HG03565 (cell line): ENCODE measurements at regions not wholly inside any gene's neighbourhood (a gene's known extent, or its start where the extent isn't known, plus 50 kb on each side); places are given as distances from the start of the nearest gene placed in this dataset.
"Not testable (repeated sequence)": the region's sequence is repeated elsewhere in the genome, so short reads cannot be mapped to it uniquely, and the experiment has no call there.

Source experiments
- ATAC-seq: cut with Tn5 transposase; IDR thresholded peaks from one replicate; pipeline ENCODE4 v1.9.1; 2021; ENCODE audit warnings: mild to moderate bottlenecking, moderate library complexity; ENCODE audit not compliant: unreplicated experiment

DNA sequence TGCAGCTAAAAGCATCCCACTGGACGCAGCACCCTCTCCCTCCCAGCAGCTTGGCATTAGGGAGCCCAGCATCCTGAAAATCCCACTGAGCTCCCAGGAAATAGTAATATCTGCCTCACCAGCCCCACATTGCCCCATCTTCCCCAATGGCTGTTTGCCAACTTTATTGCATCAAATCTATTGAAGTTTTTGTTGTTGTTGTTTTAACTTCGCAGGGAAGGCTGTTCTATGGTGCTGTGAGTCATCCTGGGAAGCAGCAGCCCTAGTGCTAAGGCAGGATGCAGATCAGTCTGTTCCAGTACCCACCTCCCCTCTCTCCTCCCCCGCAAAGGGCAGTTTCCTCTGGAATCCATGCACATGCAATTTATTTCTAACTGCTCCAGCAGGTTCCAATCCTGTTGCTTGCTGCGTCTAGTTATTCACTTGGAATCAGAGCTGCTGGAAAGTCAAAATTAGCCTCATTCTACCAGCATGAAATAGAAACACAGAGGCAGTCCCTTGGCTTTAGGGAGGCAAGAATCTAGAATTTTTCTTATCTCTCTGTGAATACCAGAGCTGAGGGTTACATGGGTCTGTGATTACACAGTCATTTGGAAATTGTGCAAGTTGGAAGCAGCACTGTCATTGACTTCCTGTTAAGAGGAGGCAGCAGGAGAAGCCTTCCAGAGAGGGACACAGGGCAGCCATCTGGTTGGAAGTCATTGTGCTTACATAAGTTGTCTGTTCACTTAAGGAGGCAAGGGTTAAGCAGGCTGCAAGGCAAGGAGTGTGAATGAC lies 115.9 kb upstream of the CACUL1 start:
- ATAC-seq: no peak

DNA sequence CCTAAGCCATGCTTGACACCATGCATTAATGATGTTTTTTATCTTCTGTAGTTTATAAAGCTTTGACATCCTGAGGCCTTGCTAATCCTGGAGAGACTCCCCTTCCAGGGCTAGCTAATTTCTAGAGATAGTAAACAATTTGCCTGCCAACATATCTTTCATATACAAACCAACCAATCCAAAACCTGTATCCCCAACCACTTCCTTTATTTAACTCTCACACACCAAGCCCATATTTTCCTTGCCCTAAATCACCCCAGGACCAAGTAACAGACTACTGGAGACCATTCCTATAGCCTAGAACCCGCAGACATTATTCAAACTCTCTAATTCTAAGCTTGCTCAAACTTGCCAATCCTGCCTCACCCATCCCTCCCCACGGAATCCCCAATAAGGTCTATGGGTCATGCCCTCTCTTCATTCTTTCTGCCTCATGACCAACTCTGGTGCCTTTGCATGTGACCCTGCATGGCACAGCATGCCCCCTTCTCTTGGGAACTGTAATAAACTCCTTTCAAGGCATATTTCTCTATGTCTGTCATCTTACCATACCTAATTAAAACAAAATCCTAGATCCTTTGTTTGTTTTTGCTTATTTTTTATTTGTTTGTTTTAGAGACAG lies 116.6 kb upstream of the CACUL1 start:
- no peak for ATAC-seq

DNA sequence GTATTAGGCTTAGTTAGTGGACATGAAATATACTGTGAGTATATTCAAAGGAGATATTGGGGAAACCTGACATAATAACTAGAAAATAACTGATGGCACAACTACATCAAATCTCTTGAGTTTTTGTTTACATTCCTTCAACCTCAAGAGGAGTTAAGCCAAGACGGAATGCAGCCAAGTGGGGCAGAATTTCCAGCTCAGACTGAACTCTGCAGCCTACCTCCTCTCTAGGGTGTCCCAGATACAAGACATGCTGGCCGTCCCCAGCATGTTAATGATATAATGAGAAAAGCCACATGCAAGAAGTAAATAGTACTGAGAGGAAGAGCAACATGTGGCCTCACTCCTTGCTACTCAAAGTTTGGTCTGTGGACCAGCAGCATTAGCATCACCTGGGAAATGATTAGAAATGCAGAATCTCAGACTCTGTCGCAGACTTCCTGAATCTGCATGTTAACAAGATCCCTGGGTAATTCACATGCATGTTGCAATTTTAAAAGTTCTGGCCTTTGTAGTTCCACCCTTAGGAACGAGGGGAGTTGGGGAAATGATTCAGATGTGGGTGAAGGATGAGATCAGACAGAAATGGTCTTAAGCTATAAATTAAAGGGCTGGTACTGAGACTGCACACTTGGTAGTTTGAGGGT lies 118.4 kb upstream of the CACUL1 start:
- ATAC-seq: no peak

DNA sequence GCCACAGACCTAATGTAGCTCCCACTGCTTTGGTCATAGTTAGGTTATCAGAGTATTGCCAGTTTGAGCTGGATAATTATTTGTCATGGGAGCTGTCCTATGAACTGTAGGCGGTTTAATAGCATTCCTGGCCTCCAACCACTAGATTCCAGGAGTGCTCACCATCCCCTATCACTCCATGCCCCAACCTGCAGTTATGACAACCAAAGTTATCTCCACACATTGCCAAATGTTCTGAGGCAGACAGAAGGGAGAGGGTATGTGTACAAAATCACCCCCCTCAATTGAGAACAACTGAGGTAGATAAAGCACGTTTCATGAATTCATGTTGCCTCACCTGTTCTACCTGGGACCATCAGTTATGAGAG lies 119.0 kb upstream of the CACUL1 start:
- no peak for ATAC-seq

DNA sequence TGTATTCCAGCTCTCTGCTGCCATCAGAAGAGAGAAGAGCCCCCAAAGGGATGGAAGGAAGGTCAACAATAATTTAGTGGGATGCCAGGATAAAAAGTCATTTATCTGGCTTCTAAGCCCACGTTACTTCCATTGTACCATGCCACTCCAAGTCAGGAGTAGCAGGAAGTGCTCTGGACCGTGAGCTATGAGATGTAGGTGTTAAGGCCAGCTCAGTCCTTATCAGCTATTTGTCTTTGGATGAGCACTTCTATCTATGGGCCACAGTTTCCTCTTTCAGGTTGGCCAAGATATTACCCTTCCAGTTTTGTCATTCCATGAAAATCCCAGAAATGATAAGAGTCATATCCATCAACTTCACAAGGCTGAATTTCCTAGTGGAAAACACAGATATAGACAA lies 119.4 kb upstream of the CACUL1 start:
- no peak for ATAC-seq

DNA sequence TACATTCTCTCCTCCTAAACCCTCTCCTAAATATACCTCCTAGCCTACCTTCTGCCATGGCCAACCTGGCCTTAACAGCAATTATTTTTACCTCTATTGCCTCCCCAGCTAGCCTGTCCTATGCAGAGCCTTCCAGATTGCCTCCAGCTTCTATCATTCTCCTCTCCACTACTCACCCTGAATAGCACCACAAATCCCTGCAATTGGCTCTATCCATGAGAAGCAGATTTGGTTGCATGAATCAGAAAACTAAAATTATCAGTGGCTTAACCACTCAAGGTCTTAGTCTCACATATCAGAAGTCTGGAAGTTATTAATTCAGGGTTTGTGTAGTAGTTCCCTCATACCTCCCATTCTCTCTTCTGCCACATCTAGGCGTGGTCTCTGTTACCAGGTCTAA lies 120.3 kb upstream of the CACUL1 start:
- ATAC-seq: no peak

DNA sequence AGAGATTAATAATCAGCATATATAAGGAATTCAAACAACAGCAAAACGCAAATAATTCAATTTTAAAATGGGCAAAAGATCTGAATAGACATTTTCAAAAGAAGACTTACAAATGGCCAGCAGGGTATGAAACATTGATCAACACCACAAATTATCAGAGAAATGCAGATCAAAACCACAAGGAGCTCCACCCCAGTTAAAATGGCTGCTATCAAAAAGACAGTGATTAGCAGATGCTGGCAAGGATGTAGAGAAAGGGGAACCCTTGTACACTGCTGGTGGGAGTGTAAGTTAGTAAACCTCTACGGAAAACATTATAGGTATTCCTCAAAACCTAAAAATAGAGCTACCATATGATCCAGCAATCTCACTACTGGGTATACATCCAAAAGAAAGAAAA lies 128.0 kb upstream of the CACUL1 start:
- no peak for ATAC-seq

DNA sequence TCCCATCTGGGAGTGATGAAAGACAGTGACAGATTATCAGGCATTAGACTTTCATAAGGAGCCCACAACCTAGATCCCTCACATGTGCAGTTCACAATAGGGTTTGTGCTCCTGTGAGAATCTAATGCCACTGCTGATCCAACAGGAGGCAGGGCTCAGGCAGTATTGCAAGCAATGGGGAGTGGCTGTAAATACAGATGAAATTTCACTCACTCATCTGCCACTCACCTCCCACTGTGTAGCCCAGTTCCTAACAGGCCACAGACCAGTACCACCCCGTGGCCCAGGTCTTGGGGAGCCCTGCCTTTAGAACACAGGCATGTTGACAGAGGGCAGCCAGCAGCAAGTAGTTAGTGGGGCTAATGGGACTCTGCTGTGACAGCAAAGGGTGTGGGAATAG lies 137.3 kb upstream of the NANOS1 start:
- ATAC-seq: no peak

DNA sequence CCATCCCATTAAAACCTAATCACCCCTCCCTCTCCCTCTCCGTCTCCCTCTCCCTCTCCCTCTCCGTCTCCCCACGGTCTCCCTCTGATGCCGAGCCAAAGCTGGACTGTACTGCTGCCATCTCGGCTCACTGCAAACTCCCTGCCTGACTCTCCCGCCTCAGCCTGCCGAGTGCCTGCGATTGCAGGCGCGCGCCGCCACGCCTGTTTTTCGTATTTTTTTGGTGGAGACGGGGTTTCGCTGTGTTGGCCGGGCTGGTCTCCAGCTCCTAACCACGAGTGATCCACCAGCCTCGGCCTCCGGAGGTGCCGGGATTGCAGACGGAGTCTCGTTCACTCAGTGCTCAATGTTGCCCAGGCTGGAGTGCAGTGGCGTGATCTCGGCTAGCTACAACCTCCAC lies 134.6 kb upstream of the NANOS1 start:
- not testable (repeated sequence) for ATAC-seq

DNA sequence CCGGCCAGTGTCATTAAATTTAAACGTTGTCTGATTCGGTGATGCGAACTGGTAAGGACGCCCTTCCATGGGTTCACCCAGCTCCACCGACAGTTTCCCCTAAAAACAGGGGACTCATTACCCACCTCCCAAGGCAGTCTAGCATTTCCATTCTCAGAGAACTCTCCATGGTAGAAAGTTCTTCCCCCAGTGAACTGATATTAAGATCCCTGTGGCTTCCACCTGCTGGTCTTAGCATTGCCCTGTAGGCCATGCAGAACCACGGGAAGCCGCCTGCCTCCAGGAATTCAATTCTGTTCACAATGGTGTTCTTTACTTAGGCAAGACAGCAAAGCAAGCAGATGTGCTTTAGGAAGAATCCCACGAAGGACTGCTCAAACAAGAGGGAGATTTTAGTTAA lies 128.9 kb upstream of the NANOS1 start:
- ATAC-seq: no peak

DNA sequence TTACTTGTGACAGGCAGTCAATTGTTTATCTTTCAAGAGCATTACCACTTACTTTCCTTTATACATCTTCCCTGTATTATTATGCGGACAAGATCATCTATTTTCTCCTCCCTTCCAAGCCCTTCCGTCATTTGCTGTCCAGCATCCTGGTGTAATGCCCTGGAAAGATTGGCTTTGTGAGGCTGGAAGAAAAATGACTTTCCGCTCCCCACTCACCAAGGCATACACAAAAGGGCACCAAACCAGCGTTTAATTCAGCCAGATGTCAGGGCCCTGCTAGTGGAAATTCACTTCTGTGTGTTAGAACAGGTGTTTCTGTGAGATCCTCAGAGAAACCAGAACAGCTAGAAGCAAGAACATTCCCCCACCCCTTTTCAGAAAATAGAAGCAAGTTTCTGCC lies 128.1 kb upstream of the NANOS1 start:
- no peak for ATAC-seq

DNA sequence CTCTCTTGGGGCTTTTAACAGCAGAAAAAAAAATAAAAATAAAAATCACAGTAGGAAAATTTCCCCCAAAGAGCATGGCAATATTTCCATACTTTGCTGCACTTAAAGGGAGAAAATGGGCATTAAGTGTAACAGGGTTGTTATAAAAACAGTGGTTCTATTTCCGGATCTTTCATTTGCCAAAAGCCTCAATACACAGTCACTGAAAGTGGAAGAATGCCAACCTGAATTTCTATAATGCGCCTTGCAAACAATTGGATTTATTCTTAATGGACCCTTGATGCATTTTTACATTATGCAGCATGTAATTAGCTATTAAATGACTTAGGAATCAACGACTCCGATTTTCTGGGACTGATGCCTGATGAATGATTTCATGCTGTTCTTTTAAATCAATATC lies 127.6 kb upstream of the NANOS1 start:
- ATAC-seq: no peak

DNA sequence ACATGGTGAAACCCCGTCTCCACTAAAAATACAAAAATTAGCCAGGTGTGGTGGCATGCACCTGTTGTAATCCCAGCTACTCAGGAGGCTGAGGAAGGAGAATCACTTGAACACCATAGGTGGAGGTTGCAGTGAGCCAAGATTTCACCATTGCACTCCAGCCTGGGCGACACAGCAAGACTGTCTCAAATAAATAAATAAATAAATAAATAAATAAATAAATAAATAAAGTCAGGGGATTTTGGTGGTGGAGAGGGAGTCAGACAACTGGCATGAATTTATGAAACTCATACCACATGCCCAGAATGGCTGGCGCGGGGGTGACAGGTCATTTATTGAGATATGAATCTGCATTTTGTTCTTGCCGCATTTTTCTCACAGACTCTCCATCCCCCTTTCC lies 126.9 kb upstream of the NANOS1 start:
- ATAC-seq: not testable (repeated sequence)

DNA sequence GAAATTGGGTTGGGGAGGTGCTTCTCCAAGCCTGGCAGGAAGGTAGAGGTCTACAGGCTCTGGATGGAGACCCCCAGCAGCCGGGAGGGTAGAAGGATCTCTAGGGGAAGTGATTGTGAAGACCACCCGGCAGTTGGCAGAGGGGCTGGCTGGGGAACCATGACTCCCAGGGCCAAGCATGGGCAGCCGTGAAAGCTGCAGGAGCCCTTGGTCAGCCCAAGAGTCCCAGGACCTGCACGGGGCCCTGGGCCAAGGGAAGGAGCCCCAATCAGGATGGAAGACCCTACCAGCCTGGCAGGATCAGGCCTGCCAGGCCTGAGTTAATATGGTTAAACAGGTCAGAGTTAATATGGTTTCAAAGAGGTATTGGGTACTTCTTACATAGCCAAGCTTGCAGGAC lies 126.3 kb upstream of the NANOS1 start:
- no peak for ATAC-seq

DNA sequence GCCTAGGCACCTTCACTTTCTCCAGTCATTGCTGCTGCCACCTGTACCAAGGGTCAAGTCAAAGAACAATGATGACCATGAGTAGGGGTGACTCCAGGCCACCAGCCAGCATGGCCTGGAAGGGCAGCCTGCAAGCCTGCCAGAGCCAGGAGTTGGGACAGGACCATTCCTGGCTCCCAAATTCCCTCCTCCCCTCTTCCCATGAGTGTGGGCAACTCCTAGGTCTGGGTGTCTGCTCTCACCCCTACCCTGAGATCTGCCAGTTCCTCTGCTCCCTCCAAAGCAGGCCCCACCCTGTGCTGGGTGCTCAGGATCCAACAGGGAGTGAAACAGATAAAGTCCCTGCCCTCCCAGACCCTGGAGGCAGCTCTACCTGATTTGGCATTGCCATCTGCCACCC lies 125.8 kb upstream of the NANOS1 start:
- ATAC-seq: no peak

DNA sequence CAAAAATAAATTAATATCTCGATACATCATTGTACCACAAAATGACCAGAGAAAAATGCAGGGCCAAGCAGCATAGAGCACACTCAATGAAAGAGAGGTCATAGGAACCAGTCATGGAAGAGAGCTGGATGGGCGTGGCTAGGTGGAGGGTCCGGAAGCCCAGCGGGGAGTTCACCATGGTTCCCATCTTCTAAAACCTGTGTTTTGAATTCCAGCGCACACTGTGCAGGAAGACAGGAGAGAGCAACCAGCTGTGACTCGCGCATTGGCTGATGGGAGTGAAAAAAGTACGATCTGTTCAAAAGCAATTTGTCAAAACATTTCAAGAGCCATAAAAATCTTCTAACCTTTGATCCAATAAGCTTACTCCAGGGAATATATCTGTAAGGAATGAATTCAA lies 125.2 kb upstream of the NANOS1 start:
- ATAC-seq: no peak

DNA sequence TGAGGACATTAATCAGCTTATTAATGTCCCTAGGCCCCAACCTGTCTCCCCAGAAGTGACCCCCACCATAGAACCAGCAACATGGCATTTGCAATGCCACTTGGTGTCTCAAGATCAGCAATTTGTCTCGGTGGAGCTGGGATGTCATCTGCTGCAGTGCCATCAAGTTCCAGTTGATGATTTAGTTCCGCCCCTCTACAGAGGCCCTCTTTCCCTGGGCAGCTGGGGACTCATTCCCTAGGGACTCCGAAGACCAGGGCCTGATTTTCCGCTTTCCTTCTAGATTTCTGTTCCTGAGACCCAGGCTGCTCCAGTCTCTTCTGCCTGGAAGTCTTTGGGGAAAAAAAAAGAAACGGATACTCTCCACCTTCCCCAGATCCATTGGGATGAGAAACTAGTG lies 122.5 kb upstream of the NANOS1 start:
- ATAC-seq: no peak

DNA sequence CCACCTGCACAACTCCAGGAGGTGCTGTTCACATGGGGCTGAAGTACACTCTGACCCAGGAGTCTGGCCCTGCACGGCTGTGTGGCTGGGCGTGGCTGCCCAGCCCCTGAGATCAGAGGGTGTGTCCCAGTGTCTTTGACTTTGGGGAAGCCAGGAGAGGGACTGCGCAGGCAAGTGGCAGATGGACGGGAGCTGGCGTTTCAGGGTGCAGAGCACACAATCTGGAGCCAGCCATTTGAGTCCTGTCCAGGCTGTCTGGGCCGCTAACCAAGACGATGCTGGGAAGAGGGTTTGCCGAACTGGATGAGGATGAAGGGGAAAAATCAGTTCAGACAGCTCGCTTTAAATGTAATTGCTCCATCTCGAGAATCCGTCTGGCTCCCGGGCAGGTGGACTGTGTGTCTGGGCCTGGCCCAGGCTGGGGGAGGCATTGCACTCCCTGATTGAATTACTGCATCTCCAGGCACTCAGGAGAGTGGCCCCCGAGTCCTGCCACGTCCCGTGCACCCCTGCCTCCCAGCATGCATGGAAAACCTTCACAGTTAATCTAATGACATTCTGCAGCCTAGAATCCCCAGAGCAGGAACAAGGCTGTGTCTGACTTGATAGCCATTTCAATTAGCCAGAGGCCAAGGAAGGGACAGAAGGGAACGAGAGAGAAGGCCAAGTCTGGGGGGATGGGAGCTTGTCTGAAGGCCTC lies 120.8 kb upstream of the NANOS1 start:
- ATAC-seq: no peak

DNA sequence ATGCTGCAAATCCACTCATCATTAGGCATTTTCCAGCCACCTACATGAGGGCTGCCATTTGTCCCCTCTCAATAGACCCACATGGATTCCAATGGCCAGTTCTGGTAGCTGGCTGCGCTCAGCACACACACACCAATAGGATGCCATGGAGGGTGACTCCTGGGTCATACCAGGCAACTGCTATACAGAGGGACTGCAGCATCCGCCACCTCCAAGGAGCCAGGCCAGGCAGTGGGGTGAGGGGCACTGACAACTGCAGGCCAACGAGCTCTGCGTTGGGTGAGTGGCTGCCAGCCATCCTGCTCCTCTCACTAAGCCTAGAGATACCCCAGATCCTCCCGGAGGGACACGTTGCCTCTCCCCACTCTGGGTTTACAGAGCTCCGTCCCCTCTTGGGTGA lies 118.8 kb upstream of the NANOS1 start:
- ATAC-seq: no peak

DNA sequence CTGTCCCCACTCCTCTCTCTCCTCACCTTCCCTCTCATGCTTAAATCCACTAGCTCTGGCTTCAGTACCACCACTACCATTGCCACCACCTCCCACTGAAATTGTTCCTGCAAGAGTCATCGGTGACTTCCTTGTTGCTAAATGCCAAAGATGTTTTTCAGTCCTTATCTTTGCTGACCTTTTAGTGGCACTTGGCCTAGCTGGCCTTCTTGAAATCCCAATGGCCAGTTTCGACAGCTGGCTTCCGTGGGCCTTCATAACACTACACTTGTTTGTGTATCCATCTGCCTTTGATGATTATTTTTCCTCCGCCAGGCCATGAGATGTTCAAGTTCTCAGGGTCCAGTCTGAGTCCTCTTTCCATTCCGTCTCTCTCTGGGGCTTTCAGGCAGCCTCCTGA lies 118.2 kb upstream of the NANOS1 start:
- no peak for ATAC-seq

DNA sequence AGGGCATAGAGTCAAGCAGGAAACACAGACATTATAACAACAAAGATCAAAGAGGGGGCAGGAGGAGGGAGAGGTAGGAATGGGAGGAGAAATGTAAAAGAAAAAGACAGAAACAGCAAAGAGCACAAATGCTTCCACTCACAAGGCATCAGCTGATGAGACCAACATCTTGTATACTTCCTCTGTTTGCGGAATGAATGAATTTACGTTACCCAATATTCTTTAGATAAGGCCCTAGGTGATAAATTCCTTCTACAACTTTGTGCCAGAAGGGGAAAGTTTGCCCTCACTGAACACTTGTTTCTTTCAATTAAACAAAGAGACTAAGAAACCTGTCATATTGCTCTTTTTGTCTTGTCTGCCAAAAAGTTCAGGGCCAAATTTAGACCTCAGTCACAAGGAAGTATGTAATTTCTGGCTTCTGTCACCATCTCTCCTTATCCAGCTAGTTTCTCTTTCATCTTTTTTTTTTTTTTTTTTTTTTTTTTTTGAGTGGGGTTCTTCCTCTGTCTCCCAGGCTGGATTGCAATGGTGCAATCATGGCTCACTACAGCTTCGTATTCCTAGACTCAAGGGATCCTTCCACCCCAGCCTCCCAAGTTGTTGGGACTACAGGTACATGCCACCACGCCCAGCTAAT lies 116.4 kb upstream of the NANOS1 start:
- no peak for ATAC-seq
